Smooth muscle cell of the brain vasculature (primary cell): ENCODE measurements at regions not wholly inside any gene's neighbourhood (a gene's known extent, or its start where the extent isn't known, plus 50 kb on each side); places are given as distances from the start of the nearest gene placed in this dataset.
A peak's percentile ranks its signal among the peaks of the same experiment; 100 is the strongest.
"Not testable (repeated sequence)": the region's sequence is repeated elsewhere in the genome, so short reads cannot be mapped to it uniquely, and the experiment has no call there.

ENCODE experiments used
- DNase-seq: peaks from one replicate; pipeline ENCODE4 v3.0.0-alpha.2; 2012; ENCODE audit warnings: low read depth, low spot score

DNA sequence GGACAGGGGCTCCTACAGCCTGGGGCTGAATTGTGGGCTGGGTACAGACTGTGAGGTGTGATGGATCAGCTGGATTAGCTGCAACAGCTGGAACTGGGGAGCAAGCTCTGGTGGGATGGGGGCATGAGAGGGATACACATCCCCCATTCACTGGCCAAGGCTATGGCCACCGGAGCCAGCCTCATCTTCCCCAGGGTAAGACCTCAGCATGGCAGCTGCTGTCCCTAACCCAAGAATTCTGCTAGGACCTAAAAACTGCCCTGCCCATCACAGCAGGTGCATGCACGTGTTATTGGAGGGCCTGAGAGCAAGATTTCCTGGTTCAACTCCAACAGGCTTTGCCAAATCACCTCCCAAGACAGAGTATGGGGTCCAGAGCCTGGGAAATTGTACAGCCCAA lies 258.6 kb upstream of the AGTR2 start:
- no peak for DNase-seq

DNA sequence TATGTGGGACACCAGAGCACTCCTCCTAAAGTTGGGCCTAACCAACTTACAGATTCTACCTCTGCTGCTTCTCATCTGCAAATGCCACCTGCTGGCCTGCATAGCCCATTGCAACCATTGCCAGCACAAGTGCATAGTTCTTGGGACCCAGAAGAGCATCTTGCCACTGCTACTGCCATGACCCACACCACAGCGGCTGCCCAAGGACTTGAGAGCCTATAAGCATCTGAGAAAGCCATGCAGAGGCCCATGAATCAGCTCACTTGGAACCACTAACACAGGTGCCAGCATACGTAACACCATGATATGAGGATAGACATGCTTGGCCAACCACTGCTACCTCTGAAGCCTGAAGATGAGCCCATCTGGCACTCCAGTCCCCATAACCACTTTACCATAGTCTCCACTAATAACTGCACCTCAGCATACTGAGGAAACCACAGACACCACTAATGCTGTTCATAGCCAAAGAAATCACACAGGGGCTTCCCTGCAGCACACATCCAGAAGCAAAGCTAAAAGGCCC lies 258.1 kb upstream of the AGTR2 start:
- no peak for DNase-seq

DNA sequence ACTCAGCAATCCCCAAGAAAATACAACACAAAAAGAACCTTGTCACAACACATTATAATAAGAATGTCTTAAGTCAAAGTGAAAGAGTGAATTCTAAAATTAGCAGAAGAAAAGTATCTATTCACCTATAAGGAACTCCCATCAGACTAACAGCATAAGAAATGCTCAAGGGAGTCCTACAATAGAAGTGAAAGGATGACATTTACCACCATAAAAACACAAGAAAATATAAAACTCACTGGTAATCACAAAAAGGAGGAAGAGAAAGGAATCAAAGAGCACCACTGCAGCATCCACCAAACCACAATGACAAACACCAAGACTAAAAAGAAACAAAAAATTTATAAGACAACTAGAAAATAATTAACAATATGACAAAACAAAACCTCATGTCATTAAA lies 257.0 kb upstream of the AGTR2 start:
- DNase-seq = no peak

DNA sequence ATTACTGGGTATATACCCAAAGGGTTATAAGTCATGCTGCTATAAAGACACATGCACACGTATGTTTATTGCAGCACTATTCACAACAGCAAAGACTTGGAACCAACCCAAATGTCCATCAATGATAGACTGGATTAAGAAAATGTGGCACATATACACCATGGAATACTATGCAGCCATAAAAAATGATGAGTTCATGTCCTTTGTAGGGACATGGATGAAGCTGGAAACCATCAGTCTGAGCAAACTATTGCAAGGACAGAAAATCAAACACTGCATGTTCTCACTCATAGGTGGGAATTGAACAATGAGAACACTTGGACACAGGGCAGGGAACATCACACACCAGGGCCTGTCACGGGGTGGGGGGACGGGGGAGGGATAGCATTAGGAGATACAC lies 254.9 kb upstream of the AGTR2 start:
- DNase-seq = not testable (repeated sequence)

DNA sequence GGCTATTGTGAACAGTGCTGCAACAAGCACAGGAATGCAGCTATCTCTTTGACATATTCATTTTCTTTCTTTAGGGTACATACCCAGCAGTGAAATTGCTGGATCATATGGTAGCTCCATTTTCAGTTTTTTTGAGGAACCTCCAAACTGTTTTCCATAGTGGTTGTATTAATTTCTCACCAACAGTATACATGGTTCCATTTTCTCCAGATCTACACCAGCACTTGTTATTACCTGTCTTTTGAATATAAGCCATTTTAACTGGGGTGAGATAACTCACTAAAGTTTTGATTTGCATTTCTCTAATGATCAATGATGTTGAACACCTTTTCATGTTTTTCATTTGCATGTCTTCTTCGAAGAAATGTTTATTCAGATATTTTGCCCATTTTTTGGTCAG lies 241.1 kb upstream of the AGTR2 start:
- no peak for DNase-seq

DNA sequence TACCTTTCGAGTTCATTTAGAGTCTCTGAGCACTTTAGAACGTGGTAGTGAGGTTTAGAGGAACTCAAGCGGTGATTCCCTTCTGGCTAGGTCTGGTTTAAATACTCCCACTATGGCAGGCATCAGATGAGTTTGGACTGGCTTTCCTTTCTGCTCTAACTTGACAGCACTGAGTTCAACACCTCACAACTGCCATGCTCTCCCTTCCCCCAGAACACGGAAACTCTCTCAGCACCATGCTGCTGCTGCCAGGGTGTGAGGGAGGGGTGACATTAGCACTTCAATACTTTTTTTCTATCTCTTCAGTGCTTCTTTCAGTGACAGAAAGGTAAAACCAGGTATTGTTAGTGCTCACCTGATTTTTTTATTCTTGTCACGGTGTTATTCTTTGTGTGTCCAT lies 234.5 kb upstream of the AGTR2 start:
- DNase-seq = no peak

DNA sequence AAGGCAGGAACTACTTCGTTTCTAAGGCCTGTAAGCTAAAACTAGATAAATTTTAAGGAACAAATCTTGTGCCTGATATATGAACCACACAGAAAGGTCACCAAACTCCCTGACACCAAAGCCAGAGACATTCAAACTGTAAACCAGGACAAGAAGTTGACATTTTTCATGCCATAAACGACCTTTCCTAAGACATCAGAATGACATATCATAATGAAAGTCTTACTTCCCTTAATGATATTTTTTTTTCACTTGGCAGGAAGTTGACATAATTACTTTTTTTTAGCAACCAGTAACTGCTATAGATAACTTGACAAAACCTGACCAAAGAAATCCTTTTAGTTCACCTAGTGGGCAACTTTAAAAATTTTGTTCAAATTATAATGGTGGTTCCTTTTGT lies 231.5 kb upstream of the AGTR2 start:
- DNase-seq = no peak

DNA sequence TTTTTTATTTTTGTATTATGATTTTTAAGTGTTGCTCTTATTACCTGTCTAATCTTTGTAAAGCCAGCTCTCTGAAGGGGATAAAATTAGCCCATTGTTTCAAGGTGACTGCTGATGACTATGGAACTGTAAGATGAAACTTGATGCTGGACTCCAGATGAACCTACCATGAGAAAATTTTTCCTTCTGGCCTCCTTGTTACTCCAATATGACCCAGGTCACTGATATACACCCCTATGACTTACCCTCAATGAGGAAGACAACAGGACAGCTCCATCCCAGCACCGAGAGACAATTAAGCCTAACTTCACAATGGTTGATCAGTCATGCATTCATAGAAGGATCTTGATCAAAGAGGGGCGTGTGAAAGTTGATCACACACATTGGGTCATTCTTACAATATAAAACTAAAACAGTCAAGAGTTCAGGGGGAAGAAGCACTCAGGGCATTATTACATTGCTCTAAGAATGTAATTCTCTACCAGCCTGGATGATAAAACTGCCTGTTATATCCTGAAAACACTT lies 230.8 kb upstream of the AGTR2 start:
- DNase-seq = no peak

DNA sequence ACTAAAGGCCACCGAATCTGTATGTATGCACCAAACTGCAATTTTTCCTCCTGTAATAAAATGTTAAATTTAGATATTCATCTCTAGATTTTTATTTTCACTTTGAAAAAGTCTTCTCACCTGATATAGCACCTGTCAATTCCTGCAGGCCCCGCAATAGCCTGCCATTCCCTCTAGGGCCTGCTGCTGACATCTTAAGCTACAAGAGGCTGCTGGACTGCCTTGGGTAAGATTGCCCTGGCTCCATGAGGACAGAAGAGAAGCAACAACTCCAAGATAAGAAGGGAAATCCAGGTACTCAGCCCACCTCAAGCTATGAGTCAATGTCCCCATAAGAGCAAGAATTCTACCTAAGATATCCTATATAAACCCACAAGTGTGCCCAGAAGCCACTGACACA lies 230.2 kb upstream of the AGTR2 start:
- no peak for DNase-seq

DNA sequence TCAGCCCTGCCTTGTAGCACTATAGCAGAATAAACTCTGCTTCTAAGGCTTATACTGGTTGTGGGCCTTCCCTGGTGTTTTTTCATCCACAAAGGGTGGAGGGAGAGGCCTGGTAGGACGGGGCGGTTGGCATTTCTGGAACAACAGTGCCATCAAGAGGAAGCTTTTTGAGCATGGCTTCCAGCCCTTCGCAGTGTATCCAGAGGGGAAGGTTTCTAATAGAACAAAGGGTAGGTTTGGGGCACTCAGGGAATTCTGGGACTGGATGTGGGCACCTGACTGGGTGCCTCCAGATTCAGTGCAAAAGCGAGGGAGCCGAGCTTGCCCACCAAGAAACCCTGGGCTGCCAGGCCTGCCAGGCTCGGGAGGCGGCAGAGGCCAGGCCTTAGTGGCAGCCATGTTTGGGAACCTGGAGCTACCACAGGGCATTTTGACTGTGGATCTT lies 229.6 kb upstream of the AGTR2 start:
- peak; percentile 21 for DNase-seq

DNA sequence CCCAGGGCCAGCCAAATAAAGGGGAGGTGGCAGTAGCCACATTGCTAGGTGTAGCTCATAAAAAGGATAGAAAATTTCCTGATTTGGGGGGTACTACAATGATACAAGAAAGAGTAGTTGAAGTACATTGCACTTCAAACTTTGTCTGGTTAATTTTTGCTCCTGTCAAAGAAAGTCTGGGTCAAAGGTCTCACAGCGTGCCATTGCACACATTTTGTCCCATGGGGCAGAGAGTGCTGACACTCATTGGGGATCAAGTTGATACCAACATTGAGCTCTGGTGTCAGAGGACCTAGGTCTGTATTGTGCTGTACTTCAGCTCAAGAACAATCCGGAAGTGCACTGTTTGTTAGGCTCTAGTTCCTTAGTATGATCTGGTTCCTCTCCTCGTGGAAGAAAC lies 229.2 kb upstream of the AGTR2 start:
- no peak for DNase-seq

DNA sequence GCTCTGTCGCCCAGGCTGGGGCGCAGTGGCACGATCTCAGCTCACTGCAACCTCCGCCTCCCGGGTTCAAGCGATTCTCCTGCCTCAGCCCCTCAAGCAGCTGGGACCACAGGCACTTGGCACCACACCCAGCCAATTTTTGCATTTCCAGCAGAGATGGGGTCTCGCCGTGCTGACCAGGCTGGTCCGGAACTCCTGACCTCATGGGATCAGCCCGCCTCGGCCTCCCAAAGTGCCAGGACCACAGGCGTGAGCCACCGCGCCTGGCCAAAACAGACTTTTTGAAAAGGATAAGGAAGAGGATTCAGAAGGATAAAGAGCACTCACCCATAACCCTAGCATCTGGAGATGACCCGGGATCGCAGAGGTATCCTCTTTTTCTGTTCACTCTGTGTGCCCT lies 224.5 kb upstream of the AGTR2 start:
- DNase-seq = no peak

DNA sequence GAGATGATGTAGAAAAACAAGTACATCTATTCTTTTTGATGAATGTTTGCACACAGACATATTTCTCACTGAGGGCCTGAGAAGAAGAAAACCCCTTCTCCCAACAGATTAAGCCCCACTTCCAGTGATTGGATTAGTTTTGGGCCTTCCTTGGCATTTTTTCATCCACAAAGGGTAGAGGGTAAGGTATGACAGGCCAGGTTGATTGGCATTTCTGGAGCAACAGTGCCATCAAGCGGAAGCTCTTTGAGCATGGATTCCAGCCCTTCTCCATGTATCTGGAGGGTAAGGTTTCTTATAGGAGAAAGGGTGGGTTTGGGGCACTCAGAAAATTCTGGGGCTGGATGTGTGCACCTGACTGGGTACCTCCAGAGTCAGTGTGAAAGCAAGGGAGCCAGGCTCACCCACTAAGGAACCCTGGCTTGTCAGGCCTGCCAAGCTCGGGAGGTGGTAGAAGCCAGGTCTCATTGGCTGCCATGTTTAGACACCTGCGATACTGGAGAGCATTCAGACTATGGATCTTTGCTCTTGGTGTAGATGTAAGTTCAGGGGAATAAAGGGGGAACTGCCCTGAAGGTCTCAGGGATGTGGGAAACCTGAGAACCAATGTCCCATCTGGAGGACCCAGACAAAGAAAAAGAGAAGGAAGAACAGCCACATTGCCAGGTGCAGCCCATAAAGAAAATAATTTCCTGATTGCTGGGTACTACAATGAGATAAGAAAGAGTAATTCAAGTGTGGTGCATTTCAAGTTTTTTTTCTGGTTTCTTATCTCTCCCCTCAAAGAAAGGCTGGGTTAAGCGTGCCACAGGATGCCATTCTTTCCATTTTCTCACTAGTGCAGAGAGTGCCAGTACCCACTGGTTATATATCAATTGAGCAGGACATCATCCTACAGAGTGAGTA lies 222.3 kb upstream of the AGTR2 start:
- no peak for DNase-seq

DNA sequence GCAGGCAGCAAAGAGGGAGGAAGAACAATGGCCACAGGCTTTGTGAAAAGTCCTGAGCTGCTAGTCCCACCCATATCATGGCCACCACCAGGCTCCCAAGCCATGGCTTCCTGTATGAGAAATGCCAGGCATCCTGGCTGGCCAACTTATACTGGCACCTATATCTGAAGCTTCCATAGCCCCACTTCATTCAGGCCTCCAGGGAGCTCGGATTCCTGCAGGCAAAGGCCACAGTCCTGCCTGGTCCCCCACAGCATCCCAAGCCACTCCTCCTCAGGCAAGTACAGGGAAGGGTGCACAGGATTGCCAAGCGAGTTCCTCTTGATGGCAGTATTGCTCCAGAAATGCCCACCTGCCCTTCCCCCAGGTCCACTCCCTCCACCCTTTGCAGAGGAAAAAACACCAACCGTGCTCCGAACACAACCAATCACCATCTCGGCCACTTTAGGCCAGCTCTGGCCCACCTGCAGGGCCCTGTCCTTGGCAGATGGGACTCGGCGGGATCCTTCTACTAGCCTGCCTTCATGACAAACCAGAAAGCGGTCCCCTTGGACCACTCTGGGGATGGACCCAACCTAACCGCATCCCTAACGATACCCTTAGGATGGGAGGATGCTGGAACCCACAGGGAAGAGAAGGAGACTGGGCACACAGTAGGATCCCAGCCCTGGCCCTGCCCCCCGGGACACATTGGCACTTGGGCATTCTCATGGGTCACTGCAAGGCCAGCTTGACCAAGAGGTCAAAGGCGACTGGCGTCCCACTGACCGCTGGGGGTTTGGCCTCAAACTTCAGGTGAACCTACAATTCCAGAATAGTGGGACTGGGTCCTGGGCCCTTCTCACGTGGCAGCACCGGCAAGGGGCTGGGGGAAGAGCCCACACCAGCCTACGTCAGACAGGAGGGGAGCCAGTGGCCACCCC lies 220.4 kb upstream of the AGTR2 start:
- DNase-seq = no peak

DNA sequence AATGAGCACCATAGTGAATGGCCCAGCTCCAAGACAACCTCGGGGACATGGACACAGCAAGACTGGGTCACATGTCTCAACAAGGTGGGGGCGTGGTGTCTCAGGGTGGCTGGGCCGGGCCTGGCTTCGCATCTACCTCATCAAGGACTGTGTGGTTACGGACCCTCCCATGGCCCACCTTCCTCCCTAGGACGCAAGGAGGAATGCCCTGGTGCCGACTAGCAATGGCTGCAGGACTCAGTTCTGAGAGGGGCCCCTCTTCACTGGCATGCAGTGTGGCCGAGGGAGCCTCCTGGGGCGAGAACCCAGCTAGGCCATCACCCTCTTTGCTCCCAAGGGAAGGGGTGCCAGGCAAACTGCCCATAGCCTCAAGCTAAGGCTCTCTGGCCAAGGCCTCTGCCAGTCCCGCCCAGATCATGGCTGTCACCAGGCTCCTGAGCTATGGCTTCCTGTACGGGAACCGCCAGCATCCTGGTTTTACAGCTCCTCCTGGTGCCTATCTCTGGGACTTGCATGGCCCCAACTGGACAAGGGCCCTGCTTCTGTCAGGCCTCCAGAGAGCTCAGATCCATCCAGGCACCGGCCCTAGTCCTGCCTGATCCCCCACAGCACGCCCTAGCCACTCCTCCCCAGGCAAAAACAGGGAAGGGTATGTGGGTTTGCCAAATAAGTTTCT lies 218.0 kb upstream of the AGTR2 start:
- no peak for DNase-seq

DNA sequence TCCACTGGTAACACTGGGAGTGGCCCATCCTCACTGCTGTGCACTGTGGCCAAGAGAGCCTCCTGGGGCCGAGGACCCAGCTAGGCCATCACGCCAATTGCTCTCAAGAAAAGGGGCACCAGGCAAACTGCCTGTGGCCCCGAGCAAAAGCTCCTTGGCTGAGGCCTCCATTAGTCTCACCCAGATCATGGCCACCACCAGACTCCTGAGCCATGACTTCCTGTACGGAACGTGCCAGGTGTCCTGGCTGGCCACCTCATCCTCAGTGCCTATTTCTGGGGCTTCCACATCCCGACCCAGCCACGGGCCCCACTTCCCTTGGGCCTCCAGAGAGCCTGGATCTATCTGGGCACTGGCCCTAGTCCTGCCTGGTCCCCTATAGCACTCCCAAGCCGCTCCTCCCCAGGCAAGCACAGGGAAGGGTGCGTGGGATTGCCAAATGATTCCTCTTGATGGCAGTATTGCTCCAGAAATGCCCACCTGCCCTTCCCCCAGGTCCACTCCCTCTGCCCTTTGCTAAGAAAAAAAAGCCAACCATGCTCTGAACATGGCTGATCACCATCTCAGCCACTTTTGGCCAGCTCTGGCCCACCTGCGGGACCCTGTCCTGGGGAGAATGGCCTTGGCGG lies 212.6 kb upstream of the AGTR2 start:
- DNase-seq = no peak

DNA sequence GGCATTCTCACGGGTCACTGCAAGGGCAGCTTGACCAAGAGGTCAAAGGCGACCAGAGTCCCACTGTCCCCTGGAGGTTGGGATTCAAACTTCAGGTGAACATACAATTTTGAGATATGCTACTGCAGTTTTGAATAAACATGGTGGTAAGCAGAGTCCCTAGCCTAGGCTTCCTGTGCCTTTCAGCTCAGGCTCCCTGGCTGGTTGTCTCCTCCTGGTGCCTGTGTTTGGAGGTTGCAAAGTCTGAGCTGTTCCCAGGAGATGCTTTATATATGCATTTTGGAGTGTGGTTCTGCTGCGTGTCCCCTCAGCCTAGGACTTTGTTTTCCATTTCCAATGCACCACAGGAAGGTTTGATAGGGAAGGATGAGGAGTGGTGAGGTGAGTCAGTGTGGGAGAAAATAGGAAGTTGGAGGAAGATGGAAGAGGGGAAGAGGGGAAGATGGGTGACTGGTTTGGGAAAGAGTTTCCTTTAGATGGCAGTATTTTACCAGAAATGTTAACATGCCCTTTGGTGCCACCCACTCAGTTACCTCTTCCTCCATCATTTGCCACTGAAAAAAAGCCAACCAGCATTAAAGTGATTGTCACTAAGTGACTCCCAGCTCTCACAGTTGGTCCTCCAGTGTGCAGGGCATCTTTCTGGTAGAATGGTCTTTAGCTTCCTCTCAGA lies 211.7 kb upstream of the AGTR2 start:
- no peak for DNase-seq

DNA sequence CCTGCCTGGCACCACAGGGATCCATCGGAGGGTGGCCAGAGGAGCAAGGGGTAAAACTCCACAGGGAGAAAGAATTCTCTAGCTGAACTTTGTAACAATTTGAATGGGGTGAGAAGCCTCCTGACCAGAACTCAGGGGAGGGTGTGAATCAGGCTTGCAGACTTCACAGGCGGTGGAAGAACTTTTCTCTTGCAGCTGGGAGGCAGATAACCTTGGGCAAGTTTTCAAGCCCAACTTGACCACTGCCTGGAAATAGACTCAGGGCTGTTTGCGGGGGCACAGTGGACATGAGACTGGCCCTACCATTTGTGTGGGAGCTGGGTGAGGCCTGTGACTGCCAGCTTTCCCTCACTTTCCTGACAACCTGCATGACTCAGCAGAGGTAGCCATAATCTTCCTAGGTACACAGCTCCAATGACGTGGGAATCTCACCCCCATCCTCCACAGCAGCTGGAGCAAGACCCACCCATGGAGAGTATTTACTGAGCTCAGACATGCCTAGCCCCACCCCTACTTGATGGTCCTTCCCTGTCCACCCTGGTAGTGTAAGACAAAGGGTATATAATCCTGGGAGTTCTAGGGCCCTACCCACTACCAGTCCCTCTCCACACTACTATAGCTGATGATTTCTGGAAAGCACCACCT lies 210.0 kb upstream of the AGTR2 start:
- no peak for DNase-seq

DNA sequence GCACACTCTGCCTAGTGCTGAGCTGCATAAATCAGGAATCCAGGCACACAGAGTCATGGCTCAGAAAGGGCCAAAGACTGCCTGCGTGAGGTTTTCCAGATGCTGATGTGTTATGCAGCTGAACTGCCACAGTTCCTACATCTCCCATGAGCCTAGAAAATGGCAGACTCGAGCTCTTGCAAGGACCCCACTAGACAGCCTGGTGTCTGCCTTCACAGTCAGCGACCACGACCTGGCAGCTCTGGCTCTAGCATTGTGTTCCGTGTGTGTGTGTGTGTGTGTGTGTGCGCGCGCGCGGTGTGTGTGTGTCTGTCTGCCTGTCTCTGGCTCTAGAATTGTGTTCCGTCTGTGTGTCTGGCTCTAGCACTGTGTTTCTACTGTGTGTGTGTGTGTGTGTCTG lies 203.6 kb upstream of the AGTR2 start:
- no peak for DNase-seq
